GM19468 (cell line): ENCODE measurements at regions not wholly inside any gene's neighbourhood (a gene's known extent, or its start where the extent isn't known, plus 50 kb on each side); places are given as distances from the start of the nearest gene placed in this dataset.

Source experiments
- ATAC-seq: cut with Tn5 transposase; IDR thresholded peaks from one replicate; pipeline ENCODE4 v1.9.1; 2021; ENCODE audit warnings: mild to moderate bottlenecking, moderate library complexity, moderate number of reproducible peaks; ENCODE audit not compliant: unreplicated experiment; ENCODE audit errors: extremely low read depth

DNA sequence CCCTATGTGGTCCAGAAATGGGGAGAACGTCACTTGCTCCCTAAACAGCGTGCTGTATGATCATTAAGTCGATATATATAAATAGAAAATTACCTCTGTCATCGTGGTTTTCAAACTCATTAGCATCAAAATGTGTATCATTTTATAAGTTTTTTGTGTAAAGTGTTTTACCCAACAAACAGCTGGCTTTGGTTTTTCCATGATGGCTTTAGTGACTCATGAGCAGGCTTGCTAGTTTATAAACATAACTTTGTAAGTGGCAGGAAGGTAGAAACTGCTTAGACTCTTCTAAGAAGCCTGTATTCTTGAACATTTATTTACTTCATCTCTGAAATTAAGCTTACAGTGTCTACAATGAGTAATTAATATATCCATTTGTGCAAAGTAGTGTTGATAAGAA lies 108.4 kb upstream of the DIPK2B start:
- ATAC-seq: no peak

DNA sequence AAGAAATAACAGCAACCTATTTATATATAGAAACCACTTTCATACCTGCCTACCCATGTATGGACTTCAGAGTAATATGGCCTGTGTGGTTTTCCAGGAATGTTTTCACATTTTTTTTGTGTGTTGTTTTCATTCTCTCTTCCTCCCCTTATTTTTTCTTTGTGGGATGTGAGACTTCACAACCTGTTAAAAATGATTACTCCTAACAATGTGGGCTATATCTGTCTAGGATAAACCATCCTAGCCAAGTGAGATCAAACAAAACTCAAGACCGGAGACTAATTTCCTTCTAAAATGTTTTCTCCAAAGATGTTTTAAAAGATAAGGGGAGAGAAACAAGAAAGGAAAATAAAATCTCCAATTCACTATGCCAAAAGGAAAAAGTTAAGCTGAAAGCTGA lies 106.1 kb upstream of the DIPK2B start:
- ATAC-seq: no peak

DNA sequence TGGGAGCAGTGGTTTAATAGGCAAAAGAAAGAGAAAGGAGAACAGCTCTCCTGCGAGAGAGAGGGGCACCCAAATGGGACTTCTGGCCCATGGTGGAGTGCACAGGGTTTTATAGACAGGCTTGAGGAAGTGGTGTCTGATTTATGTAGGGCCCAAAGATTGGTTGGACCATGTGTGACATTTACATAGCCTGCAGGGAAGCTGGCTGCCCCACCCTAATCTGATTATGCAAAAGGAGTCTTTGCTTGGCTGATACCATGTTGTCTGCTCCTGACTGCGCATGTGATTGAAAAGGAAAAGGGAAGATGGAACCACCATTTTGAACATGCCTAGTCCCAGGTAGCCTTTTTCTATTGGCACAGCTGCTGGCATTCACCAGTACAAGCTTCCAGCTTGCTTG lies 100.0 kb upstream of the DIPK2B start:
- ATAC-seq: no peak

DNA sequence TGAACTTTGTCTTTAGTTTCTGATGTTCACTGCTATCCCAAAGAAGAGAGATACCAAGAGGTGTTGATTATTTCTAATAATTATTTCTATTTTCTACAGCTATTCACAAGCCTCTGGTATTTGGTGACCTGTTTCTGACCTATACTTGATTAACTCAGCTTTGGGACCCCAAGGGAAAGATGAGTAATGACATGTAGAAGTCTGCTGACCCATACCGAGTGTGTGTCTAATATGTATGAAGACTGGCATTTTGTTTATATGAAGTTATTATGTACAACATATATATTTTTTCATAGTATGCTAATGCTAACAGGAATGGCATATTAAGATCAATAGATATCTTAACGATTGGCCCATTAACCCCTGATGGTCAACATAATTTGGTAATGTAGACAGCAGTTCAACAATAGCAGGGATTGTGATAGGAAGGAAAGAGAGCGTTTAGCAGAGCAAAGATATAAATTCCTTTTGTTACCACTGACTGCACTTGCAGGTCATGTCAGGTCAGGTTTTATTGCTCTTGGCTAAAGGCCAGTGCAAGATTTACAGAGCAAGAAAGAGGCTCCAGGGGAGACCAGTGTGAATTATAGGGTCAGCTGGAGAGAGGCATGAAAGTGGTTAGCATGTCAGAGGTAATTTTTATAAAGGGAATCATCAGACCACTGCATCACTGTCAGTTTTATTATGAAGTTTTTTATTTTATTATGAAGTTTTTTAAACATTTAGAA lies 94.7 kb upstream of the DIPK2B start:
- no peak for ATAC-seq

DNA sequence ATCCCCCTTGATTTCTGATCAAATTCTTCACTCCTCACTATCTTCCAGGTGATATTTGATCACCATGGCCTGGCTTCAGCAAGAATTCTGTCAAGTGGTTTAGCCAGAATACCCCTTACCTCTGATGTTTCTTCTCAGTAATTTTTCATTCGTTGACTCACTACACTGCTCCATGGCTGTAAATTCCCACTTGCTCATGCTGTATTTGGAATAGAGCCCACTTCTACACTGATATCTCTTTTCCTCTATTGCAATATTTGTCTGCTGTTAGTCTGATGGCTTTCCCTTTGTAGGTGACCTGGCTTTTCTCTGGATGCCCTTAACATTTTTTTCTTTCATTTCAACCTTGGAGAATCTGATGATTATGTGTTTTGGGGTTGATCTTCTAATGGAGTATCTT lies 73.9 kb upstream of the DIPK2B start:
- no peak for ATAC-seq

DNA sequence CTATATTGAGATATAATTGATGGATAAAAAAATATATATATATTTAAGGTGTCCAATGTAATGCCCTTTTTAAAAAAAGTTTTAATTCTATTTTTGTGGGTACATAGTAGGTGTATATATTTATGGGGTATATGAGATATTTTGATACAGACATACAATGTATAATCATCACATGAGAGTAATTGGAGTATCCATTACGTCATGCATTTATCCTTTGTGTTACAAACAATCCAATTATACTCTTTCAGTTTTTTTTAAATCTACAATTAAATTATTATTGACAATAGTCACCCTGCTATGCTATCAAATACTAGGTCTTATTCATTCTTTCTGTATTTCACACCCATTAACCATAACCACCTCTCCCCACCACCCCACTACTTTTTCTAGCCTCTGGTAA lies 66.3 kb upstream of the DIPK2B start:
- ATAC-seq: no peak

DNA sequence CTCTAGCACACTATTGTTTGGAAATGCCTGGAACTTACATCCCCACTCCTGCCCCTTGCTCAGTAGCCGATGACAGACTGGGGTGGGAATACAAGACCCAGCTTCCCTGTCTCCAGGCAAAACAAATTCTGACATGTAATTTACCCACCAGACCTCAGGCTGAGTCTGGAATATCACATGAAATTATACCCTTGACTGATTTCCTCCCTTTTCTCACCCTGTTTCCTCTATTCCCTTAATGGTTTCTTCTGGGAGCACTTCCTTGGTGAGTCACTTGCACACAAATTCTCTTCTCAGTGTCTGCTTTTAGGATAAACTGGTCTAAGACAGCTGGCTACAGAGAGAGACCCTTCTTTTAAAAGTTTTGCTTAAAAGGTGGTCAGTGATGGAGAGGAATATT lies 65.8 kb upstream of the DIPK2B start:
- no peak for ATAC-seq

DNA sequence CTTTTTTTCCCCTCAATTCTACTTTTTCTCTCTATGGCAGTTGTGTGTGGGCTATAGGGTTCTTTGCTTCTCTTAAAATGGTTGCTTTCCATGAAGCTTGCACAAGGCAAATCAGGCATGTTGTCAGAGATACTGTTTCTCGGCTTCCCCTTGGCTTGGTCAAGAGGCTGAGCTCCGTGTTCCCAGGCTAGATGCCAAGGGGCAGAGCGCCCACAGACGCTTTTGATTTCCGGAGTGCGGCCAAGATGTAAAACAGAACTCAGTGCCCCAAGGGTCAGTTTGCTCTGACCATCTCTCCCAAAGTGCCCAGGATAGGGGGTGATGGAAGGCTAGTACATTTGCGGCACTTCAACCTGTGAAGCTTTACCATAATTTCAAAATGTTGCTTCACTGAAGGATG lies 64.2 kb upstream of the DIPK2B start:
- no peak for ATAC-seq

DNA sequence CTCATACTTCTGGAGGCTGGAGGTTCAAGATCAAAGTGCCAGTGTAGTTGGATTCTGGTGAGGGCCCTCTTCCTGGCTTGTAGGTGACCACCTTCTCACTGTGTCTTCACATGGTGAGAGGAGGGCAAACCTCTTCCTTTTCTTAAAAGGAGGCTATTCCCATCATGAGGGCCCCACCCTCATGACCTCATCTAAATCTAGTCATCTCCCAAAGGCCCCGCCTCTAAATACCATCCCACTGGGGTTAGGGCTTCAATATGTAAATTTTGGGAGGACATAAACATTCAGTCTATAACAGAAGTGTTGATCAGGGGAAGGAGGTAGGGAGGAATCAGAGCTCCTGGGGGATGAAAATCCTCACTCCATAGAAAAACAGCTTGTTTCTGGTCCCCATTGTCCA lies 60.8 kb upstream of the DIPK2B start:
- no peak for ATAC-seq

DNA sequence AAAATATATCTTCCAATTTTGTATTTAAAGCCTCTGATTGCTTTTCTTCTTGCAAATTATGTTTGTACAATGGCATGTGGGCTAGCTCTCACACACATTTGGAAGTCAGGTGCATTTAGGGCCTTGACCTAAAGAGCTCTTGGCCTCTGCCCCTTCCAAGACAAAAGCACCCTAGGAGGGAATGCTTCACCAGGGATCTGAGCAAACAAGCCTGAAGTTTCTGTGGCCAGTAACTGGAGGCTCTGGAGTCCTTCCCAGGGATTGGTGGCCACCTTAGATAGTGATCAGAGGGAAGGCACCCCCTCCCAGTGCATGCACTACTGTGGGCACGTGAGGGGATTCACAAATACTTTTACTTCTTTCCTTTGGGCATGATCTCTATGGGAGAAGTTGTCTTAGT lies 60.3 kb upstream of the DIPK2B start:
- ATAC-seq: no peak

DNA sequence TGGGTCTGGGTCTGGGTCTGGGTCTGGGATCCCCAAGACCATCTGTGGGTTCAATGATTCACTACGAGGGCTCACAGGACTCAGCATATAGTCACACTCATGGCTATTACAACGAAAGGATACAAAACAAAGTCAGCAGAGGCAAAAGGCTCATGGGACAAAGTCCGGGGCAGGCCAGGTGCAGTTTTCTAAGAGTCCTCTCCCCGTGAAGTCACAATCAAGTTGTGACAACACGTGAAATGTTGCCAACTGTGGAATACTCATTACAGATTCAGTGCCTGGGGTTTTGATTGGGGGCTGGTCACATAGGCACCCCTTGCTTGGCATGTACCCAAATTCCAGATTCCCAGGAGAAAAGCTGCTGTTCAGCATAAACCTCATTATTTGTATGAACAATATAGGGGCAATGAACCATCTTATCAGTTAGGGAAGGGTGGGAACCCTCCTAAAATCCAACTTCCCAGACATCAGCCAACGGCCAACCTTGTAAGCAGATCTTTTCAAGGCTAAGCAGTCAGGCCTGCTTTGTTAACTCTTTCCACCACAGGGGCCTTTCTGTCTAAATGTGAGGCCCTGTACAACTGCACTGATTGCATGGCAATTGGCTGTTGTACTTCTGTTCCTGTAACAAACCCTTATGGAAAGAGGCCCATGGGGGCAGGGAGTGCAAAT lies 58.2 kb upstream of the DIPK2B start:
- no peak for ATAC-seq
